ENCODE measurements at regions not wholly inside any gene's neighbourhood (a gene's known extent, or its start where the extent isn't known, plus 50 kb on each side); places are given as distances from the start of the nearest gene placed in this dataset.

DNA sequence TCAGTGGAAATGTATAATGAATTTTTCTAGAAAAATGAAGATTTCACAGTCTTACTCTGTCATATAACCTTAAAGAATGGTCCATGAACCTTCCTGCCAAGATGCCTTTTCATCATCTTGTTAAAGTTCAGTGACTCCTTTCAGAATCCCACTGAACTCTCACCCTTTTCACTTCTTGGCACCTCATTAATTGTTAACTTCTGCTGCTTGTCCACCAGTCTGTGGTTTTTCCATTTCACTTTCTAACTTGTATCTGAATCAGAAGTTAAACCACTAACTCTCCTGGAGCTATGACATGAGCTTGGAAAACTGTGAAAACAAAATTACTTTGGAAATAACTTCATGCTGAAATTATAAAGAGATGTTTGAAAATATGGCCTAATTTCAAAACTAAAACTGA lies 281.2 kb upstream of the ALCAM start:
- ATAC-seq, result no peak

DNA sequence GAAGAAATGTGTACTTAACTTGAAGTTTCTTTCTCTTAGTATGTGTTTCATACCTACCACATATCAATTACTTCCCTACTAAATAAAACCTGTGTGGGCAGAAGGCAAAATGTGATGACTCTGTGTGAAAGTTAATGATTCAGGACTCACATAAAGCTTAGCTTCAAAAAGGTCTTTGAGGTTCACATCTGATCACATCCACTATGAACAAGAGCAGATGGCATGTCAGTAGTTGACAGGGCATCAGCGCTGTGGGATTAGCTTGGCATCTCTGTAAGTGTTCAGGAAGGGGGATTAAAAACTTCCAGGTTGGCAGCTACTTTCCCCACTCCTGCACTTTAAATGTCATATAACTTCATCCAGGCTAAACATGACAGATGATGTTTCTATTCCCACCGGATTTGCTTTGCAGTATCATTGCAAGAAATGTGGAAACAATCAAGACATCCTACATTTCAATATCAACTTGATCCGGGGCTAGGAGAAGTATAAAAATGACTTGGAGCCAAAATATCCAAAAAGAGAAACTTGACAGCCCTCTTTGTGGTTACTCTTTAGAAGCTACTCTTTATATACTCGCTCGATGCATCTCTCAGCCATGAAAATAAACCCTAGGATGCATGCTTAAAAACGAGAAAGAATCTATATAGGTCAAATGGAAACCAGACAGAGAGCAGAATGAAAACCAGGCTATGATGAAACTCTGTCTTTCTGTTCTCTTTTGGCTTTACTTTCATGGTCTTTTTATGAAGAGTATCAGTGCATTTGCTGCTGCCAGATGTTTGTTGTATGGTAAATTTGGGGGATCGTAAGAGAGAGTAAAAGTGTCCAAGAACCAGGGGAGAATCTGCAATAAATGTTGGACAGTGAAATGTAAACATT lies 273.1 kb upstream of the ALCAM start:
- ATAC-seq, result no peak
- no peak for TF ChIP-seq BACH2 (CRISPR knock-in tag; IDR thresholded peaks at IDR 0.05; ENCODE audit: borderline replicate concordance)
- no peak for TF ChIP-seq ZNF70 (CRISPR knock-in tag; IDR thresholded peaks at IDR 0.05)
- no peak for TF ChIP-seq PATZ1 (CRISPR knock-in tag; IDR thresholded peaks at IDR 0.05; ENCODE audit: borderline replicate concordance)
- no peak for TF ChIP-seq ZFP3 (CRISPR knock-in tag; IDR thresholded peaks at IDR 0.05)
- TF ChIP-seq OSR1 (CRISPR knock-in tag; IDR thresholded peaks at IDR 0.05), result no peak
- TF ChIP-seq, protein P1, sequence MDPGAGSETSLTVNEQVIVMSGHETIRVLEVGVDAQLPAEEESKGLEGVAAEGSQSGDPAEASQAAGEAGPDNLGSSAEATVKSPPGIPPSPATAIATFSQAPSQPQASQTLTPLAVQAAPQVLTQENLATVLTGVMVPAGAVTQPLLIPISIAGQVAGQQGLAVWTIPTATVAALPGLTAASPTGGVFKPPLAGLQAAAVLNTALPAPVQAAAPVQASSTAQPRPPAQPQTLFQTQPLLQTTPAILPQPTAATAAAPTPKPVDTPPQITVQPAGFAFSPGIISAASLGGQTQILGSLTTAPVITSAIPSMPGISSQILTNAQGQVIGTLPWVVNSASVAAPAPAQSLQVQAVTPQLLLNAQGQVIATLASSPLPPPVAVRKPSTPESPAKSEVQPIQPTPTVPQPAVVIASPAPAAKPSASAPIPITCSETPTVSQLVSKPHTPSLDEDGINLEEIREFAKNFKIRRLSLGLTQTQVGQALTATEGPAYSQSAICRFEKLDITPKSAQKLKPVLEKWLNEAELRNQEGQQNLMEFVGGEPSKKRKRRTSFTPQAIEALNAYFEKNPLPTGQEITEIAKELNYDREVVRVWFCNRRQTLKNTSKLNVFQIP (CRISPR knock-in tag; IDR thresholded peaks at IDR 0.05; ENCODE audit: borderline replicate concordance, low read depth), result no peak
- TF ChIP-seq ZFP30 (CRISPR knock-in tag; IDR thresholded peaks at IDR 0.05), result no peak
- TF ChIP-seq RARB (CRISPR knock-in tag; IDR thresholded peaks at IDR 0.05), result no peak
- TF ChIP-seq ESRRG (CRISPR knock-in tag; IDR thresholded peaks at IDR 0.05), result no peak
- TF ChIP-seq CSDC2 (CRISPR knock-in tag; IDR thresholded peaks at IDR 0.05), result no peak
- TF ChIP-seq GLIS3 (CRISPR knock-in tag; IDR thresholded peaks at IDR 0.05), result no peak
- TF ChIP-seq ISL1 (CRISPR knock-in tag; IDR thresholded peaks at IDR 0.05), result no peak
- no peak for TF ChIP-seq ZC3H10 (CRISPR knock-in tag; IDR thresholded peaks at IDR 0.05)
- no peak for TF ChIP-seq PPARA (CRISPR knock-in tag; IDR thresholded peaks at IDR 0.05; ENCODE audit: borderline replicate concordance)
- TF ChIP-seq ZNF8 (CRISPR knock-in tag; IDR thresholded peaks at IDR 0.05), result no peak
- TF ChIP-seq, protein P2, sequence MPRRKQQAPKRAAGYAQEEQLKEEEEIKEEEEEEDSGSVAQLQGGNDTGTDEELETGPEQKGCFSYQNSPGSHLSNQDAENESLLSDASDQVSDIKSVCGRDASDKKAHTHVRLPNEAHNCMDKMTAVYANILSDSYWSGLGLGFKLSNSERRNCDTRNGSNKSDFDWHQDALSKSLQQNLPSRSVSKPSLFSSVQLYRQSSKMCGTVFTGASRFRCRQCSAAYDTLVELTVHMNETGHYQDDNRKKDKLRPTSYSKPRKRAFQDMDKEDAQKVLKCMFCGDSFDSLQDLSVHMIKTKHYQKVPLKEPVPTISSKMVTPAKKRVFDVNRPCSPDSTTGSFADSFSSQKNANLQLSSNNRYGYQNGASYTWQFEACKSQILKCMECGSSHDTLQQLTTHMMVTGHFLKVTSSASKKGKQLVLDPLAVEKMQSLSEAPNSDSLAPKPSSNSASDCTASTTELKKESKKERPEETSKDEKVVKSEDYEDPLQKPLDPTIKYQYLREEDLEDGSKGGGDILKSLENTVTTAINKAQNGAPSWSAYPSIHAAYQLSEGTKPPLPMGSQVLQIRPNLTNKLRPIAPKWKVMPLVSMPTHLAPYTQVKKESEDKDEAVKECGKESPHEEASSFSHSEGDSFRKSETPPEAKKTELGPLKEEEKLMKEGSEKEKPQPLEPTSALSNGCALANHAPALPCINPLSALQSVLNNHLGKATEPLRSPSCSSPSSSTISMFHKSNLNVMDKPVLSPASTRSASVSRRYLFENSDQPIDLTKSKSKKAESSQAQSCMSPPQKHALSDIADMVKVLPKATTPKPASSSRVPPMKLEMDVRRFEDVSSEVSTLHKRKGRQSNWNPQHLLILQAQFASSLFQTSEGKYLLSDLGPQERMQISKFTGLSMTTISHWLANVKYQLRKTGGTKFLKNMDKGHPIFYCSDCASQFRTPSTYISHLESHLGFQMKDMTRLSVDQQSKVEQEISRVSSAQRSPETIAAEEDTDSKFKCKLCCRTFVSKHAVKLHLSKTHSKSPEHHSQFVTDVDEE (CRISPR knock-in tag; IDR thresholded peaks at IDR 0.05), result no peak
- TF ChIP-seq ARNTL (CRISPR knock-in tag; IDR thresholded peaks at IDR 0.05; ENCODE audit: borderline replicate concordance, low read depth), result no peak
- no peak for TF ChIP-seq TOX (CRISPR knock-in tag; IDR thresholded peaks at IDR 0.05; ENCODE audit: borderline replicate concordance)
- TF ChIP-seq SNAI2 (CRISPR knock-in tag; IDR thresholded peaks at IDR 0.05), result no peak

More for the DNA sequence above, 281.2 kb upstream of the ALCAM start:
- TF ChIP-seq, protein P2 (CRISPR knock-in tag; IDR thresholded peaks at IDR 0.05), result no peak
- TF ChIP-seq, protein P3, sequence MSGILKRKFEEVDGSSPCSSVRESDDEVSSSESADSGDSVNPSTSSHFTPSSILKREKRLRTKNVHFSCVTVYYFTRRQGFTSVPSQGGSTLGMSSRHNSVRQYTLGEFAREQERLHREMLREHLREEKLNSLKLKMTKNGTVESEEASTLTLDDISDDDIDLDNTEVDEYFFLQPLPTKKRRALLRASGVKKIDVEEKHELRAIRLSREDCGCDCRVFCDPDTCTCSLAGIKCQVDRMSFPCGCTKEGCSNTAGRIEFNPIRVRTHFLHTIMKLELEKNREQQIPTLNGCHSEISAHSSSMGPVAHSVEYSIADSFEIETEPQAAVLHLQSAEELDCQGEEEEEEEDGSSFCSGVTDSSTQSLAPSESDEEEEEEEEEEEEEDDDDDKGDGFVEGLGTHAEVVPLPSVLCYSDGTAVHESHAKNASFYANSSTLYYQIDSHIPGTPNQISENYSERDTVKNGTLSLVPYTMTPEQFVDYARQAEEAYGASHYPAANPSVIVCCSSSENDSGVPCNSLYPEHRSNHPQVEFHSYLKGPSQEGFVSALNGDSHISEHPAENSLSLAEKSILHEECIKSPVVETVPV (CRISPR knock-in tag; IDR thresholded peaks at IDR 0.05), result no peak
- TF ChIP-seq PATZ1 (CRISPR knock-in tag; IDR thresholded peaks at IDR 0.05; ENCODE audit: borderline replicate concordance) (no peak), ZNF565 (CRISPR knock-in tag; conservative IDR thresholded peaks at IDR 0.05; ENCODE audit: low read depth) (no peak), TOX (CRISPR knock-in tag; IDR thresholded peaks at IDR 0.05; ENCODE audit: borderline replicate concordance) (no peak), ZFP30 (CRISPR knock-in tag; IDR thresholded peaks at IDR 0.05) (no peak), ISL1 (CRISPR knock-in tag; IDR thresholded peaks at IDR 0.05) (no peak), OSR1 (CRISPR knock-in tag; IDR thresholded peaks at IDR 0.05) (no peak), TCF4 (CRISPR knock-in tag; IDR thresholded peaks at IDR 0.05; ENCODE audit: borderline replicate concordance) (no peak), ZNF8 (CRISPR knock-in tag; IDR thresholded peaks at IDR 0.05) (no peak)
